ENCODE measurements at regions not wholly inside any gene's neighbourhood (a gene's known extent, or its start where the extent isn't known, plus 50 kb on each side); places are given as distances from the start of the nearest gene placed in this dataset.

- TF ChIP-seq POLR2AphosphoS5 (IDR thresholded peaks at IDR 0.05; ENCODE audit: low read length) (no peak), CEBPB (IDR thresholded peaks at IDR 0.05; ENCODE audit: borderline replicate concordance in 1 of 2, low read depth in 2 of 2, low read length in 2 of 2) (no peak), SMC3 (IDR thresholded peaks at IDR 0.05; ENCODE audit: borderline replicate concordance, low read length) (no peak), SREBF1 (IDR thresholded peaks at IDR 0.05; ENCODE audit: low read length) (no peak), CTCF (IDR thresholded peaks at IDR 0.05 in 2 of 3, conservative IDR thresholded peaks at IDR 0.05 in 1 of 3; ENCODE audit: control insufficient read depth in 2 of 3, extremely low read depth in 1 of 3, insufficient read depth in 1 of 3, low read depth in 3 of 3, low read length in 3 of 3) (no peak), EP300 (IDR thresholded peaks at IDR 0.05; ENCODE audit: borderline replicate concordance in 1 of 2, control insufficient read depth in 1 of 2, low read depth in 2 of 2, low read length in 2 of 2) (no peak), CHD1 (IDR thresholded peaks at IDR 0.05; ENCODE audit: low read depth, low read length) (no peak), YY1 (IDR thresholded peaks at IDR 0.05; ENCODE audit: low read depth, low read length) (no peak), BCLAF1 (IDR thresholded peaks at IDR 0.05) (no peak)
These were observed 214.7 kb downstream of the TFAP2C start for GRCh38 chr20:56843817-56844216.
